Cerebellar cortex (tissue), 1 donor: ENCODE measurements at regions not wholly inside any gene's neighbourhood (a gene's known extent, or its start where the extent isn't known, plus 50 kb on each side); places are given as distances from the start of the nearest gene placed in this dataset.
"Not testable (repeated sequence)": the region's sequence is repeated elsewhere in the genome, so short reads cannot be mapped to it uniquely, and the experiment has no call there.

Experiments used
- DNase-seq: peaks from one replicate; pipeline ENCODE4 v3.0.0-alpha.2; 2015; ENCODE audit warnings: low spot score

DNA sequence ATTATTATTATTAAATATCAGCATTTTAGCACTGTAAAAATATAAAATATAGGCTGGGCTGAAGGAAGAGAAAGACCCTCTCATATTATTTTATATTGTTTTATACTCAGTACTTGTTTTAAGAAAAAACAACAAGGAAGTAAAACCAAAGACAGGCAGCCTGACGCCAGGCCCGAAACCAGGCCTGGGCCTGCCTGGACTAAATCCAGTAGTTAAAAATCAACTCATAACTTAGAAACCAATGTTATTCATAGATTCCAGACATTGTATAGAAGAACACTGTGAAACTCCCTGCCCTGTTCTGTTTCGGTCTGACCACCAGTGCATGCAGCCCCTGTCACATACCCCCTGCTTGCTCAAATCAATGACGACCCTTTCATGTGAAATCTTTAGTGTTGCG, 420.1 kb upstream of the PABPC4L start:
- DNase-seq, result not testable (repeated sequence)

DNA sequence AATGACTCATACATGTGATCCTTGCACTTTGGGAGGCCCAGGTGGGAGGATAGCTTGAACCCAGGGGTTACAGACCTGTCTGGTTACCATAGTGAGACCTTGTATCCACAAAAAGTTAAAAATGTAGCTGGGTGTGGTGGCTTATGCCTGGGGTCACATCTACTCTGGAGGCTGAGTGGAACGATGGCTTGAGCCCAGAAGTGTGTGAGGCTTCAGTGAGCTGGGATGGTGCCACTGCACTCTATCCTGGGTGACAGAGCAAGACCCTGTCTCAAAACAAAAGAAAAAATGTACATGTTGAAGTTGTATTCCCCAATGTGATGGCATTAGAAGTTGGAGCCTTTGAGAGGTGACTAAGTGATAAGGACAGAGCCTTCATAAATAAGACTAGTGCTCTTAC, 409.4 kb upstream of the PABPC4L start:
- no peak for DNase-seq

DNA sequence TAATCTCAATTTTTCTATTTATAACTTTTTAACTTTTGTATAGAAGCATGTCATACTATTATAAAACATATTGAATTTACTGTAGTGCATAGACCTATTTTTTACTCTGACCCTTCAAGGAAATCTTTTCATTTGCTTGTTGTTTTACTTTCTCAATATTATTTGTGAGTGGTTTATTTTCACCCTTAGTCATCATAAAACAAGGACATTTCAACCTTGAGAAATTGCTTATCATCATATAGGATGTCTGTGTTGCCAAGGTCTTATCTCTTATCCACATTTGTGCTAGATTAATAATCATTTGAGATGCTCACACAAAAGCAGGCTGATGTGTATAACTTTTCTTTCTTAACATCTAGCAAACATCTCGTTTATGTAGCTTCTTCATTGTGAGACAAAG, 408.6 kb upstream of the PABPC4L start:
- no peak for DNase-seq

DNA sequence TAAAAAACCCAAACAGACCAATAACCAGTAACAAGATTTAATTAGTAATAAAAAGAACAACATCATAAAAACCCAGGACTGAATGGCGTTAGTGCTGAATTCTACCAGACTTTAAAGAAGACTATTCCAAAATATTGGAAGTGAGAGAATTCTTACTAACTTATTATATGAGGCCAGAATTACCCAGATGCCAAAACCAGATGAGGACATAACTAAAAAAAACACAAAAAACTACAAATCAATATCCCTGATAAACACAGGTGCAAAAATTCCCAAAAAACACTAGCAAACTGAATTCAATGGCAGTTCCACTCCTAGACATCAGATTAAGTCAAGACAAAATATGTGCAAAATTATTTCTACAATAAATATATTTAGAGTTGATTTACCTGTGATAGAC, 400.1 kb upstream of the PABPC4L start:
- DNase-seq, result no peak

DNA sequence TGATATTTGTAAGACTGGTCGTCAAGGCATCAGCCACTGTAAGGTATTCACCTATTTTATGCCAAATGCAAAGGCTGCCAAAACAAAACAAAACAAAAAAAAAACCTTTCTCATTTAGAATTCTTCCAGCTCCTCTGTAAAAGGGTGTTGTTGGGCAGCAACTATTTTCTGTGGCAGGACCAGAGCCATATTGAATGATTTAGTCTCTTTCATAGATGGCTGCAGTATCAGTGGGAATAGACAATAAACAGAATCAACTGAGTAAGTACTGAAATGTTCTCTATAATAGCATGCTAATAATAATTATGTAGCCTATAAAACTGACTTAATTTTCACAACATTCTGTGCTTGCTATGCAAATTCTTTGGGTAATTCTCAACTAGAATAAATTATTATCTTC, 389.7 kb upstream of the PABPC4L start:
- DNase-seq, result no peak

DNA sequence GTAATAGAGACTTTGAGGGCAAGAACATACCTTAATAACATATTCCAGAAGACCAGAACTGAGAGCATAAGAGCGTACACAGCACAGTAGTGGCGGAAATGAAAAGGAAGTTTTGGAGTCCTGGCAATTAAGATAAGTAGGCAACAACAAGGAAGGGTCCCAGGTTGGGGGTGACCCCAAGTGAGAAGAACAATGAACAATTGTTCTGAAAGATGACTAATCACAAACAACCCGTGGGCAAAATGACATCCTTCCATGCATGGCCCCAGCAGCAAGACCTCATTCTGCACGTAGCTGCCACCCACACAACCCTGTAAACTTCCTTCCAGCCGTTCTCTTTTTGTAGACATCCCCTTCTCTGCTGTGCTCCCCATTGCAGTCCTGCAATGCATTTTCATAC, 384.4 kb upstream of the PABPC4L start:
- DNase-seq, result no peak

DNA sequence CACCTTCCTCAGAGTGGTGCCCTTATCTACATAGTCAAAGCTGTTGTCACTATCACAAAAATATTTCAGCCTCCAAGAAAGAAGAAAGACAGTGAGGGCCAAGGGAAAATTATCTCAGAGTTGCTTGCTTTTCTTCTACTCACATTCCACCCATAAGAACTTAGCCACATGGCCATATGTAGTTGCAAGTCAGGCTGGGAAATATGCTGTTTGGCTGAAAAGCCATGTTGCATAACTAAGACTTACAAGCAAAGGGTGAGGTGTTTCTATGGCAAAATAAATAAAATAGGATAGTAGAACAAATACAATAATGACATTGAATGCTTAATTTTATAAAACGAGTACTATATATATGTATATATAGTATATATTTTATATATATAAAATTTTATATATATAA, 365.9 kb upstream of the PABPC4L start:
- DNase-seq, result no peak

DNA sequence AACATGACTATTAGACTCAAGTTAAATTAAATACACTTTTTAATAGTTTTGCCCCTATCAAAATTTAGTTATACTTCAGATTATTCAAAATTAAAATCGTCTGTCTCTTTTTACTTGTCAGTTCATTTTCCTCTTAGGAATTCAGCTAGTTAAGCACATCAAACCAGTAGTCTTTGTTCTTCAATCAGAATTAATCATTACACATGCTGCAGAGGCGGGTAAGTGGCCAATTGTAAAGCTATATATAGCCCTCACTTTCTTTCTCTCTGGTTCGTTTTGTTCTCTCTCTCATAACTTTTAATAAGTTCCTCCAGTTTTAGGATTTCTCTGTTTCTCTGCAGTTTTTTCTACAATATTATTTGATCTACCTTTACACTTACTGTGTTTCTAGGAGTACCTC, 359.1 kb upstream of the PABPC4L start:
- DNase-seq, result no peak

DNA sequence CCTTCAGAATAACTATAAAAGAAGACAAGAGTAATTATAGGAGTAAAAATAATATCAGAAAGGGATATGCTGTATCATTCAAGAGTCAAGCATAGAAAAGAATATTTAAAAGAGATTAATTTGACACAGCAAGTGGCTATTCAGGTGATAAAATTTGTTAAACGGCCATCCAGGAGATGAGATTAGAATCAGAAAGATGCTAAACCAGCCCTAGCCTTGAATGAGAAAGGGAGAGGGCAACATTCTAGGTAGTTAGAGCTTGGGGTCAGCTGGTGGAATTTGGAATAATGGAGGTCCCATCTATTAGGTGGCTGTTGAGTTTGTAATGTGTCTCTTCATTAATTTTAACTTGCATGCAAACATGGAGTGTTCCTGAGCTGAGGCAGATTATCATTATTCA, 350.5 kb upstream of the PABPC4L start:
- DNase-seq, result no peak

DNA sequence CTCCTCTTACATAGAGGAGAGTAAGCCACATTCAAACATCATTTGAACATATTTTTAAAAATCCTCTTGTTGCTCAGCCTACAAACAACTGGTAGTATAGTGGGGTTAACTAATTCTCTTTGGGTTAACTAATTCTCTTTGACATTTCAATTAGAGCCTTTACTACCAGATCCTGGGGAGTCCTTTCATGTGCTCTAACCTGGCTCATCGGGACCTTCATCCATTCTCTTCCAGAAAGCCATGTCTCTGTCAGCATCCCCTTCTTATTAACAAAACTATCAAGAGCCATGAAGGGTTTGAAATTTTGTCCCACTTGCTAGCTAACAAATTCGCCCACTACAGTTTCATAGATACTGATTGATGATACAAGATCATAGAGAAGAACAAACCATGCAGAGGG, 349.8 kb upstream of the PABPC4L start:
- no peak for DNase-seq

DNA sequence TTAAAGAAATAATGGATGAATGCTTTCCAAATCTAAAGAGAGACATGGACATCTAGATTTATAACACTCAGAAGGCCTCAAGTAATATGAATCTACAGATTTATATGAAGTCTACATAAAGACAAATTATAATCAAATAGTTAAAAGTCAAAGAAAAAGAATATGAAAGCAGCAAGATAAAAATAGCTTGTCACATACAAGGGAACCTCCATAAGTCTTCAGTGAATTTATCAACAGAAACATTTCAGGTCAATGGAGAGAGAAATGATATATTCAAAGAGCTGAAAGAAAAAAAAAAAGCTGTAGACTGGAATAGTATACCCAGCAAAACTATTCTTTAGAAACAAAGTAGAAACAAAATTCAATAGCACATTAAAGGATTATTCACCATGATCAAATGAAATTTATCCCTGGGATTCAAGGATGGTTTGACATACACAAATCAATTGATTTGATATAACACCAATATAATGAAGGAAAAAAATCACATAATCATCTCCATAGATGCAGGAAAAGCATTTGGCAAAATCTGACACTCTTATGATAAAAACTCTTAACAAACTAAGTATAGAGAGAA, 346.6 kb upstream of the PABPC4L start:
- no peak for DNase-seq

DNA sequence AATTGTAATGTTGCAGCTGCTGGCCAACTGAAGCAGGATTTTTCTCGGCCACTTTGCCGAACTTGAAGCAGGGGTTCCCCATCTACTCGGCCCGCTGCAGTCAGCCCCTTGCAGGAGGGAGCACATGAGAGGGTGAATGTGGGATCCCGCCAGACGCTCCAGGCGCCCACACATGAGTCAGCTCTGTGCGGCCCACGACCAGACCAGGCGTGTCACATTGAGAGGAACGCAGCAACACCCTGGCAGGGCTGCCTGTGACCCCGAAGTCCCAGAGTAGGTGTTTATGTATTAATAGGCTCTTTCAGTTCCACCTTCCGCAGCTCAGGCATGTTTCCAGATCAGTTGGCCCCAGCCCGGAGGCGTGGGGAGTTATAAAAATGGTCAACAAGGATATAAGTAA, 344.7 kb upstream of the PABPC4L start:
- no peak for DNase-seq

DNA sequence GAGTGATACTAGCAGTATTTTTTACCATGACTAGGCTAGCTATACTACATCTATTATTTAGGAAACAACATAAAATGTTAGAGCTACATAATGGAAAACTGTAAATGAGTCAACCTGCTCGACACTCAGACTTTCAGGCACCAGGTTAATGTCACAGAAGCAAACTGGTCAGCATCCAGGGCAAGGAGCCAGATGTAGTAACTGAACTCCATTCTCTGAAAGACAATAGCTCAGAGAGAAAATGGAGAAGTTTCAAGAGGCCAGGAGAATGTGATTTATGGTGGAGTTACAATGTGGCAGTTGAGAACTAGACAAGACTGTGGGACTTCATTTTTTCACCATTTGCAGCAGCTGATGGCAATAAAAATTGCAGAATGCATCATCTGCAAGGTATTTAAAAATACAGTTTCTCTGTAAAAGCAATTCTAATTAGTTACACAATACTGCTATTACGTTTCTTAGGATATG, 342.7 kb upstream of the PABPC4L start:
- peak; percentile 26 for DNase-seq

DNA sequence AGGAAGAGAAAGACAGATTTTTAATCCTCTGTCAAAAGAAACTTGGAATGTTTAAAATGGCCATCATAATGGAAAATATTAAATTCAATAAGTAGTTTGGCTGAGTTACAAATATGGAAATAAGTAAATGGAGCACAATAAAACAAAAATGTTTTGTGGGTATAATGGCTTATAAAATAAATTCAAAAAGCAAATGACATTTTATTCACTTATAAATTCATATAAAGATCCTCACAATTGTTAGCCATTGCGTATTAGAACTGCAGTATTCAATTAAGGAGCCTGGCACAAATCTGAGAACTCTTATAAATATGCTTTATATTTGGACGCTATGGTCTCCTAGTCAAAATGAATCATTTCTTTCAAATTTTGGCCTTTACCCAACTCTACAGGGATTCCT, 339.0 kb upstream of the PABPC4L start:
- no peak for DNase-seq

DNA sequence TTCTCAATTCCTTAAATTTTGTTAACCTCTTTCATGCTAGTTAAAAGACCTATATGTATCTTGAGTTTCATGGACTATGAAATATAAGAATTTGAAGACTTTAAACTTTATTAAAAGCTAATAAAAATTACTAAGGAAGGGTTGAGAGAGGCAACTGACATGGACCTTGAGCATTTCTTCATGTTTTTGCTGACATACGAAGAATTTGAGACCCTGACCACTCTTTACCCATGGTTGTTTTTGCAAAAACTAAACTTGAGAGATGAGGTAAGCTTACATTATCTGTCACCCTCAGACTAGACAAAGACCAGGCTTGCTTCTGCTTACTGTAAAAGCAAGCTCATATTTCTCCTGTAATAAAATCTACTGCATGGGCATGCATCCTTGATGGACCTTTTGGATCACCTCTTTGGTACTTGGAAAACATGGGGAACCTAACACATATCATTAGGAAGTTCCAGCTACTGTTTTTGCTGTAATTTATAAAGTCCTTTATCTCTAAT, 338.2 kb upstream of the PABPC4L start:
- DNase-seq, result no peak

DNA sequence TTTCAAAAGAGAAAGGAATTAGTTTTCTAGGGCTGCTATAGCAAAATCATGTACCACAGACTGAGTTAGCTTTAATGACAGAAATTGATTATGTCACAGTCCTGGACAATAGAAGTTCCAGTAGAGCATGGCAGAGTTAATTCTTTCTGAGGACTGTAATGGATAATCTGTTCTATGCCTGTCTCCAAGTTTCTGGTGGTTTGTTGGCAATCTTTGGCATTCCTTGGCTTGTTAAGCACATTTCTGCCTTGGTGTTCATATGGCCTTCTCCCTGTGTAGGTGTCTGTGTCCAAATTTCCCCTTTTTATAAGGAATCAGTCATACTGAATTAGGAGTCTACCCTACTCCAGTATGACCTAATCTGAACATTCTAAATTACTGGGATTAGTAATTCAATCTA, 336.1 kb upstream of the PABPC4L start:
- no peak for DNase-seq

DNA sequence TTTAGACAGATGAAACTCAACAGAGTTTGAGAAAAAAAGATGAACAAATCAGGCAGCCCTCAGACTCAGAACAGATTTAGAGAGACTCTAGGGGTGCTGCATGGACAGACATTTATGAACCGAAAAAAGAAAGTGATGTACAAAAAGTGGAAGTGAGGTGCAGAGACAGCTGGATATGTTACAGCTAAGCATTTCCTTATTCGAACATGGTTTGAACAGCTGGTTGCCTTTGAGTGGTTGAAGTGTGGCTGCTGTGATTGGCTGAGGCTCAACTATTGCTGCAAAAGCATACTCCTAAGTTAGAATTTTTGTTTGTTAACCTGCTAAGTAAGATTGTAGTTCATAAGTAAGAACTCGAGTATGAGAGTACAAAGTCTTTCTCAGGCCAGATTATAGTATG, 331.5 kb upstream of the PABPC4L start:
- no peak for DNase-seq

DNA sequence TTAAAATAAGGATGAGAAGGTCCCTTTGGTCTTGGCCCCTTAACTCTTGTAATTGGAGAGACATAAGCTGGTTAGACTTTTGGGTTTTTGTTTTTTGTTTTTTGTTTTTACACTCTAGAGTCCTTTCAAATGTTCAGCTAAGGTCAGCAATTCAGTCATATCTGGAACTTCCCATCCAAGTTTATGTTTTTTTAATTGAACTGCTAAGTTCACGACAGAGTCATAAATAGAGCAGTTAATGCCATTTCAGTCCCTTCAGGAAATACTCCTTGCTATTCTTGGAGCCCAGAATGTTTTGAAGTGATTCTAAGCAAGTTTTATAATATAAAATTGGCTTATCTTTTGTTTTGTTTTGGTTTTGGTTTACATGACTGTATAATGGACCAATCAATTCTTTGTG, 329.4 kb upstream of the PABPC4L start:
- DNase-seq, result no peak

DNA sequence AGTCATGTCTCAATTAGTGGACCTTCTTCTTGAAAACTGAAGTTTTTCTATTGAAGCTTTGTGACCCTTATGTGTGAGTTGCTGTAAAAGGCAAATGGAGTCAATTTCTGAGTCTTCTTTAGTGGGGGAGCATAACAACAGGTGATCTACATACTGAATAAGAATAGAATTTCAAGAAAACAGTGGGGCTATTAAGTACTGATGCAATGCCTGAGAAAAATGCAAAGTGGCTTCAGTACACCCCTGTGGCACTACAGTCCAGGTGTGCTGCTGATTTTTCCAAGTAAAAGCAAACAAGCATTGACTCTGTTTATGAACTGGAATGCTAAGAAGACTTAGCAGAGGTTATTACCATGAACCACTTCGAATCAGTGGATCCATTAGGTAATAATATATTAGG, 328.0 kb upstream of the PABPC4L start:
- DNase-seq, result no peak

DNA sequence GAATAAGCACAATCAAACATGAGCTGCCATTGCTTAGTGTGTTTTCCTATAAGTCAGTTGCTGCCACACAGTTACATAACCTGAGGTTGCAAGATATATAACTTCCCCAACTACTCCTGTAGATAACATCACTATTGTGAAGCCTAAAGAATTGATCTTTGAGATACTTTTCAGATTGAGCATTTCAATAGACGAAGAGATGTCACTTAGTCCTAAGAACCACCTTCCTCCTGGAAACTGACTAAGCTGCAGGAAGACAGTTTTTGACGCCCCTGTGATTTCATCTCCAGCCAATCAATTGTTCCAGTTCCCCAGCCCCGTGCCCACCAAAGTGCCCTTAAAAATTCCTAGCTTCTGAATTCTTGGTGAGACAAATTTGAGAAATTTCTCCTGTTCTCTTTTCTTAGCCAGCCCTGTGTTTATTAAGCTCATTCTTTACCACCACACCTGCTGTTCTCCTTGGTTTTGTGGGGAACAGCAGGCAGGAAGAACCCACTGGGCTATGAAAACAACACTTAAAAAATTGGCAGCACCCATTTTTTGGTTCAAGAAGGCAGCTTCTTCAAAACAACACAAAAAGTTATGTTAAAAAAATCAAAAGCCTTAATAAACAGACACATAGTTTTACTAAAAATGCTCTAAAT, 317.1 kb upstream of the PABPC4L start:
- DNase-seq, result no peak

DNA sequence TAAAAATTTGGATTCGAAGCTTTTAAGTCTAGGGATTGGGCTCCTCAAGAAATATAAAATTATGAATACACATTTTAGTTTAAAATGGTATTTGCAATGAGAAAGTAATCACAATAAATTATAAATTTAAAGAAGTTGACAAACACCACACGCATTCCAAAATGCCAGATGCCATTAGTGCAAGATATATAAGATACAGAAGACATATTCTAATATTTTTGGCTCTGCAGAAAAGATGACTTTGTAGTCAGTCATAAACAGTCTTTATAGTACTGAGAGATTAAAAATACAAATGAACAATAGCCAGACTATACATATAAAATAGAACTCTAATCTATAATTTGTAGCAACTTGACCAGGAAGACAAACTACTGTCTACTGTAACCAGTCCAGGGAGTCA, 309.0 kb upstream of the PABPC4L start:
- DNase-seq, result no peak

DNA sequence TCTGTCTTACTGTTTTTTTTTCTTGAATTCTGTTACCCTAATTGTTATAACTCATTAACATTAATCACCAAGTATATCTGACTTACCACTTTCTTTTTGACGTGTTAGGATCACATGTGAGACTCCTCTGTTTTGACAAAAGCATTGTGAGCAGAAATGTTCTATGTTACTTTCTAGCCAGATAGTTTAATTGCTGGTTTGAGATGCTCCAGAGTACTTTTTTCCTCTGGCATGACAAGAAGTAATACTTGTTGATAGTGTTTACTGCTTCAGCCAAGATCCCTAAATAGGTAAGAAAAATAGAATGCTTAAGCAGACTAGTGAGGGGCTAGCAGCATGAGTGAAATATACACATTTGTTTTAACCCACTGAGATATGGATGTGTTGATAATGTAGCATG, 303.9 kb upstream of the PABPC4L start:
- DNase-seq, result no peak

DNA sequence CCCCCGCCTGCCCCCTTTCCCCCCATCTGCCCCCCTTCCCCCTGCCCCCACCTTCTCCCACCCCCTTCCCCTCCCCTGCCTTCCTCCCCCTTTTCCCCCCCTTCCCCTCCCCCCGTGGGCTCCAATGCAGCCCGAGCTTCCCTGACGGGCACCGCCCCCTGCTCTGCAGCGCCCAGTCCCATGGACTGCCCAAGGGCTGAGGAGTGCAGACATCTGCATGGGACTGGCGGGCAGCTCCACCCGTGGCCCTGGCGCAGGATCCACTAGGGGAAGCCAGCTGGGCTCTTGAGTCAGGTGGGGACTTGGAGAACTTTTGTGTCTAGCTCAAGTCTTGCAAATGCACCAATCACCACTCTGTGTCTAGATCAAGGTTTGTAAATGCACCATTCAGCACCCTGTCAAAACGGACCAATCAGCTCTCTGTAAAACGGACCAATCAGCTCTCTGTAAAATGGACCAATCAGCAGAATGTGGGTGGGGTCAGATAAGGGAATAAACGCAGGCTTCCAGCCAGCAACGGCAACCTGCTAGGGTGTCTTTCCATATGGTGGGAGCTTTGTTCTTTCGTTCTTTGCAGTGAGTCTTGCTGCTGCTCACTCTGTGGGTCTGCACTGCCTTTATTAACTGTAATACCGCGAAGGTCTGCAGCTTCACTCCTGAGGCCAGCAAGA, 300.5 kb upstream of the PABPC4L start:
- DNase-seq, result no peak

DNA sequence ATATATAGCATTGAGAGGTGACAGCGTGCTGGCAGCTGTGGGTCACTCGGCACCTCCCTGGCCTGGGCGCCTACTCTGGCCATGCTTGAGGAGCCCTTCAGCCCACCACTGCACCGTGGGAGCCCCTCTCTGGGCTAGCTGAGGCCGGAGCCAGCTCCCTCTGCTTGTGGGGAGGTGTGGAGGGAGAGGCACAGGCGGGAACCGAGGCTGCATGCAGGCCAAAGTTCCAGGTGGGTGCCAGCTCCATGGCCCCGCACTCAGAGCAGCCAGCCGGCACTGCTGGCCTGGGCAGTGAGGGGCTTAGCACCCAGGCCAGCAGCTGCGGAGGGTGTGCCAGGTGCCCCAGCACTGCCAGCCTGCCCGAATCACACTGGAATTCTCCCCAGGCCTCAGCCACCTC, 299.9 kb upstream of the PABPC4L start:
- not testable (repeated sequence) for DNase-seq
